Natural killer cell (primary cell): ENCODE measurements at regions not wholly inside any gene's neighbourhood (a gene's known extent, or its start where the extent isn't known, plus 50 kb on each side); places are given as distances from the start of the nearest gene placed in this dataset.

Experiments used
- ATAC-seq, 3 donors: fragments of 150-1000 bp in 2 of 3; fragments of 200-7000 bp in 1 of 3; cut with Tn5 transposase; 1 replicate in 1 of 3; 2 replicates in 2 of 3; pipeline ENCODE4 v1.10.0; 2021; ENCODE audit warnings: mild to moderate bottlenecking in 2 of 3, moderate library complexity in 2 of 3
- DNase-seq, 2 donors: peaks; one replicate each; pipeline versions ENCODE4 v3.0.0 to v3.0.0-alpha.2; 2013 to 2021; ENCODE audit warnings: mixed read lengths in 1 of 2
- H3K27ac ChIP-seq: one replicate; pipeline ENCODE4 v1.5.1; 2013; ENCODE audit warnings: mild to moderate bottlenecking, low read length
- H3K27me3 ChIP-seq: one replicate; pipeline ENCODE4 v1.6.1; 2013; ENCODE audit warnings: low read length; ENCODE audit not compliant: control insufficient read depth, insufficient read depth
- H3K36me3 ChIP-seq: one replicate; pipeline ENCODE4 v1.6.1; 2013; ENCODE audit warnings: low read length; ENCODE audit not compliant: control insufficient read depth, insufficient read depth
- H3K4me1 ChIP-seq: one replicate; pipeline ENCODE4 v1.6.1; 2013; ENCODE audit warnings: low read length; ENCODE audit not compliant: control insufficient read depth, insufficient read depth
- H3K4me3 ChIP-seq: one replicate; pipeline ENCODE4 v1.5.1; 2013; ENCODE audit warnings: low read length
- H3K9me3 ChIP-seq: one replicate; pipeline ENCODE4 v1.6.1; 2013; ENCODE audit warnings: low read length; ENCODE audit not compliant: control insufficient read depth, insufficient read depth
- H3K27ac Mint-ChIP-seq, 2 donors: one replicate each; pipeline ENCODE4 v1.8.0; 2022; ENCODE audit warnings: mild to moderate bottlenecking in 2 of 2, mixed read lengths in 2 of 2, moderate library complexity in 1 of 2
- H3K27me3 Mint-ChIP-seq, 2 donors: one replicate each; pipeline ENCODE4 v1.8.0; 2022; ENCODE audit warnings: low read depth in 2 of 2, mixed read lengths in 2 of 2
- H3K36me3 Mint-ChIP-seq: one replicate; pipeline ENCODE4 v1.8.0; 2022; ENCODE audit warnings: mixed read lengths
- H3K4me1 Mint-ChIP-seq, 2 donors: one replicate each; pipeline ENCODE4 v1.8.0; 2022; ENCODE audit warnings: mixed read lengths in 2 of 2
- H3K4me3 Mint-ChIP-seq: one replicate; pipeline ENCODE4 v1.8.0; 2022; ENCODE audit warnings: mild to moderate bottlenecking, moderate library complexity, mixed read lengths
- H3K9me3 Mint-ChIP-seq, 2 donors: one replicate each; pipeline ENCODE4 v1.8.0; 2022; ENCODE audit warnings: mixed read lengths in 2 of 2
- CTCF ChIP-seq: fragments of 200-600 bp; IDR thresholded peaks from one replicate; pipeline ENCODE4 v1.8.0; 2022; ENCODE audit warnings: antibody characterized with exemption
- WGBS: methylation state at CpG from one replicate; pipeline ENCODE4 v1.1.7; 2013; ENCODE audit warnings: missing lambda C conversion rate; ENCODE audit not compliant: insufficient coverage; 5-methylcytosine and 5-hydroxymethylcytosine counted together
- intact Hi-C: fragments of 100-400 bp; cut with micrococcal nuclease; formaldehyde crosslinking; loops from one replicate; pipeline ENCODE4 v1.14.2; 2022

- Histone ChIP-seq H3K9me3 (peaks cover 9% of the 10 kb centered on the region), H3K4me3 (no peak overlapping the region), H3K27ac (no peak overlapping the region), H3K36me3 (no peaks in the 10 kb centered on the region), H3K4me1 (no peaks in the 10 kb centered on the region), H3K27me3 (no peaks in the 10 kb centered on the region)
- no peak overlapping the region for H3K27ac Mint-ChIP-seq
- H3K27me3 Mint-ChIP-seq, result no peaks in the 10 kb centered on the region
- DNase-seq, result no peak
- WGBS, result 92% methylated on average over 19 of the region's 19 CpGs
- no peak for TF ChIP-seq CTCF
- H3K36me3 Mint-ChIP-seq, result no peaks in the 10 kb centered on the region
- H3K4me3 Mint-ChIP-seq, result no peak overlapping the region
- no peaks in the 10 kb centered on the region for H3K4me1 Mint-ChIP-seq
- intact Hi-C loops, result no loop called here
- peaks cover 14 to 17% of the 10 kb centered on the region in 2 donors for H3K9me3 Mint-ChIP-seq
- no peak for ATAC-seq
Measured at GRCh38 chr4:177862541-177863176, 420.4 kb upstream of the AGA start.

GRCh38 chr4:177879851-177880250 is 437.6 kb upstream of the AGA start:
- intact Hi-C loops, result no loop called here
- no peak for TF ChIP-seq CTCF
- no peaks in the 10 kb centered on the region for H3K27me3 Mint-ChIP-seq

GRCh38 chr4:177895136-177895535 is 452.9 kb upstream of the AGA start:
- H3K9me3 Mint-ChIP-seq, result peaks cover 10 to 37% of the 10 kb centered on the region in 2 donors
- H3K27ac Mint-ChIP-seq, result no peak overlapping the region
- H3K4me3 Mint-ChIP-seq, result no peak overlapping the region
- no peaks in the 10 kb centered on the region for H3K27me3 Mint-ChIP-seq
- peaks cover 4% of the 10 kb centered on the region for H3K36me3 Mint-ChIP-seq
- no peaks in the 10 kb centered on the region for H3K4me1 ChIP-seq
- no peak for DNase-seq
- intact Hi-C loops, result no loop called here
- H3K4me3 ChIP-seq, result no peak overlapping the region
- TF ChIP-seq CTCF, result no peak
- H3K27me3 ChIP-seq, result no peaks in the 10 kb centered on the region
- ATAC-seq, result no peak
- no peak overlapping the region for H3K27ac ChIP-seq
- H3K4me1 Mint-ChIP-seq, result no peaks in the 10 kb centered on the region
- H3K36me3 ChIP-seq, result no peaks in the 10 kb centered on the region
- H3K9me3 ChIP-seq, result peaks cover 6% of the 10 kb centered on the region

More at GRCh38 chr4:177879851-177880250, 437.6 kb upstream of the AGA start:
- no peaks in the 10 kb centered on the region for H3K9me3 ChIP-seq
- WGBS, result 32% methylated on average over 3 of the region's 3 CpGs
- peaks cover 9 to 10% of the 10 kb centered on the region in 2 donors for H3K9me3 Mint-ChIP-seq
- H3K4me1 Mint-ChIP-seq, result no peaks in the 10 kb centered on the region
- H3K27ac ChIP-seq, result no peak overlapping the region
- H3K36me3 Mint-ChIP-seq, result peaks cover 10% of the 10 kb centered on the region
- no peaks in the 10 kb centered on the region for H3K27me3 ChIP-seq
- H3K4me3 ChIP-seq, result no peak overlapping the region
- H3K4me1 ChIP-seq, result no peaks in the 10 kb centered on the region
- ATAC-seq (no peak), DNase-seq (no peak)
- H3K36me3 ChIP-seq, result no peaks in the 10 kb centered on the region
- no peak overlapping the region for H3K4me3 Mint-ChIP-seq
- H3K27ac Mint-ChIP-seq, result no peak overlapping the region

- H3K9me3 Mint-ChIP-seq, result peaks cover 15 to 23% of the 10 kb centered on the region in 2 donors
- peaks cover 7% of the 10 kb centered on the region for H3K36me3 Mint-ChIP-seq
- Histone ChIP-seq H3K27me3 (no peaks in the 10 kb centered on the region), H3K9me3 (no peaks in the 10 kb centered on the region), H3K36me3 (no peaks in the 10 kb centered on the region), H3K4me1 (no peaks in the 10 kb centered on the region), H3K27ac (no peak overlapping the region), H3K4me3 (no peak overlapping the region)
- no peak for ATAC-seq
- no peak overlapping the region for H3K27ac Mint-ChIP-seq
- intact Hi-C loops, result no loop called here
- no peaks in the 10 kb centered on the region for H3K27me3 Mint-ChIP-seq
- no peak for DNase-seq
- no peaks in the 10 kb centered on the region for H3K4me1 Mint-ChIP-seq
- TF ChIP-seq CTCF, result no peak
- H3K4me3 Mint-ChIP-seq, result no peak overlapping the region
Measured at GRCh38 chr4:177901786-177902185, 459.5 kb upstream of the AGA start.
